HepG2 (cell line): ENCODE measurements at regions not wholly inside any gene's neighbourhood (a gene's known extent, or its start where the extent isn't known, plus 50 kb on each side); places are given as distances from the start of the nearest gene placed in this dataset.
A peak's percentile ranks its signal among the peaks of the same experiment; 100 is the strongest.

Experiments
- ATAC-seq: fragments of 200-7000 bp; cut with Tn5 transposase; 3 replicates; pipeline ENCODE4 v1.9.1; 2020; ENCODE audit warnings: mild to moderate bottlenecking, moderate library complexity
- BruUV-seq: library from RNA; stranded (reverse); fragments of 400-500 nt; replicated peaks from 2 replicates; lab custom pipeline; 2021; lab: Mats Ljungman, UMichigan
- CTCF ChIA-PET: fragments of 300-600 bp; formaldehyde crosslinking; extraction: SDS; loops from one replicate; lab custom pipeline; 2021; ENCODE audit warnings: low total read pairs, inconsistent platforms, low intra/inter-chr PET ratio; lab: Yijun Ruan, JAX
- POLR2A ChIA-PET: fragments of 350-600 bp; sonication (Branson Sonifier 250); formaldehyde crosslinking; loops from one replicate; lab custom pipeline; 2020; ENCODE audit warnings: antibody characterized with exemption, inconsistent platforms; lab: Yijun Ruan, JAX
- DNase-seq: peaks from one replicate; pipeline ENCODE4 v3.0.0-alpha.2; 2015; ENCODE audit warnings: low spot score
- FAIRE-seq: peaks from 3 replicates; lab custom pipeline; 2011; peaks lifted over from hg19 to GRCh38; lab: Jason Lieb, UNC
- H2AFZ ChIP-seq: one replicate; pipeline ENCODE4 v1.6.1; 2011; ENCODE audit warnings: low read length, inconsistent platforms
- H3K27ac ChIP-seq: fragments of 300-600 bp; 3 replicates; pipeline ENCODE4 v1.8.0; 2011; ENCODE audit warnings: mixed run types, mild to moderate bottlenecking, mixed read lengths, low read length, inconsistent platforms; ENCODE audit not compliant: insufficient read depth; ENCODE audit errors: extremely low read length
- H3K27me3 ChIP-seq, 2 experiments: fragments of 200-600 bp in 1 of 2; 2 replicates in 1 of 2; 3 replicates in 1 of 2; pipeline versions ENCODE4 v1.6.0 to v1.8.0; 2011; ENCODE audit warnings: low read length in 2 of 2, mild to moderate bottlenecking in 2 of 2, moderate library complexity in 2 of 2, inconsistent platforms in 1 of 2; ENCODE audit not compliant: insufficient read depth in 2 of 2, control insufficient read depth in 1 of 2
- H3K36me3 ChIP-seq, 2 experiments: fragments of 200-600 bp in 1 of 2; replicated peaks in 1 of 2; 2 replicates in 1 of 2; 3 replicates in 1 of 2; pipeline versions ENCODE4 v1.5.1 to v1.8.0; 2011; ENCODE audit warnings: low read length in 2 of 2, inconsistent platforms in 1 of 2; ENCODE audit not compliant: insufficient read depth in 2 of 2, control insufficient read depth in 1 of 2
- H3K4me1 ChIP-seq: 2 replicates; pipeline ENCODE4 v1.5.1; 2012; ENCODE audit warnings: low read length, inconsistent platforms; ENCODE audit not compliant: insufficient read depth
- H3K4me2 ChIP-seq: 2 replicates; pipeline ENCODE4 v1.6.0; 2011; ENCODE audit warnings: low read depth, low read length, inconsistent platforms
- H3K4me3 ChIP-seq, 3 experiments: fragments of 200-600 bp in 1 of 3; sonication (generic), shearing (Covaris generic) in 1 of 3; replicated peaks in 1 of 3; 2 replicates each; pipeline ENCODE4 v1.5.1; 2011 to 2016; ENCODE audit warnings: low read length in 3 of 3, inconsistent platforms in 2 of 3, low read depth in 2 of 3, mild to moderate bottlenecking in 2 of 3, control low read depth in 1 of 3, mixed read lengths in 1 of 3; ENCODE audit not compliant: insufficient read depth in 1 of 3
- H3K79me2 ChIP-seq: one replicate; pipeline ENCODE4 v1.6.1; 2011; ENCODE audit warnings: low read length, inconsistent platforms; ENCODE audit not compliant: insufficient read depth
- H3K9ac ChIP-seq: 2 replicates; pipeline ENCODE4 v1.6.0; 2011; ENCODE audit warnings: mild to moderate bottlenecking, low read depth, low read length, inconsistent platforms; ENCODE audit not compliant: insufficient read depth
- H3K9me3 ChIP-seq: 2 replicates; pipeline ENCODE4 v1.5.1; 2012; ENCODE audit warnings: mild to moderate bottlenecking, low read length
- H4K20me1 ChIP-seq: 2 replicates; pipeline ENCODE4 v1.6.0; 2011; ENCODE audit warnings: inconsistent platforms, mild to moderate bottlenecking, low read length, moderate library complexity; ENCODE audit not compliant: insufficient read depth
- ADNP ChIP-seq: sonication (generic); formaldehyde crosslinking; IDR thresholded peaks from 2 replicates; pipeline ENCODE4 v1.4.0; 2020; ENCODE audit warnings: missing genetic modification reagents
- CREB1 ChIP-seq, 2 experiments: fragments of 450-650 bp in 1 of 2; IDR thresholded peaks; 2 replicates each; pipeline ENCODE4 v1.6.1; 2016 to 2017; ENCODE audit warnings: control low read depth in 1 of 2, mild to moderate bottlenecking in 1 of 2, missing compliant biosample characterization in 1 of 2, missing genetic modification characterization in 1 of 2
- FOXJ3 ChIP-seq: sonication (generic); formaldehyde crosslinking; IDR thresholded peaks from 2 replicates; pipeline ENCODE4 v1.4.0; 2020; ENCODE audit warnings: missing genetic modification reagents, mild to moderate bottlenecking, borderline replicate concordance
- ISX ChIP-seq: sonication (generic); formaldehyde crosslinking; conservative IDR thresholded peaks from 2 replicates; pipeline ENCODE4 v1.5.0; 2020; ENCODE audit warnings: missing genetic modification reagents
- MAF1 ChIP-seq: sonication (generic); formaldehyde crosslinking; IDR thresholded peaks from 2 replicates; pipeline ENCODE4 v1.5.0; 2020; ENCODE audit warnings: missing genetic modification reagents, borderline replicate concordance
- MXD4 ChIP-seq: IDR thresholded peaks from 2 replicates; pipeline ENCODE4 v1.6.1; 2016; ENCODE audit warnings: mild to moderate bottlenecking, missing biosample characterization, missing genetic modification reagents
- POLR2AphosphoS2 ChIP-seq: IDR thresholded peaks from 2 replicates; pipeline ENCODE4 v1.6.1; 2011; ENCODE audit warnings: low read depth, low read length, improper control_type of control experiment
- SMAD1 ChIP-seq: sonication (generic); formaldehyde crosslinking; IDR thresholded peaks from 2 replicates; pipeline ENCODE4 v1.4.0; 2020; ENCODE audit warnings: missing genetic modification reagents, low read depth, mild to moderate bottlenecking, borderline replicate concordance
- SNAPC2 ChIP-seq: sonication (generic); formaldehyde crosslinking; IDR thresholded peaks from 2 replicates; pipeline ENCODE4 v1.8.1; 2022; ENCODE audit warnings: mild to moderate bottlenecking, missing genetic modification reagents
- SSRP1 ChIP-seq: IDR thresholded peaks from 2 replicates; pipeline ENCODE4 v1.6.1; 2016; ENCODE audit warnings: control low read depth
- TAF1 ChIP-seq: sonication (generic); formaldehyde crosslinking; IDR thresholded peaks from 2 replicates; pipeline ENCODE4 v1.4.0; 2020; ENCODE audit warnings: missing genetic modification reagents
- TBX2 ChIP-seq: sonication (generic); formaldehyde crosslinking; IDR thresholded peaks from 2 replicates; pipeline ENCODE4 v1.5.0; 2020; ENCODE audit warnings: missing genetic modification reagents, mild to moderate bottlenecking, borderline replicate concordance
- TCF7L2 ChIP-seq: IDR thresholded peaks from 2 replicates; pipeline ENCODE4 v1.6.1; 2011; ENCODE audit warnings: mild to moderate bottlenecking, low read depth, low read length, moderate library complexity
- THYN1 ChIP-seq: sonication (generic); formaldehyde crosslinking; IDR thresholded peaks from 2 replicates; pipeline ENCODE4 v1.8.1; 2023; ENCODE audit warnings: low read depth, mild to moderate bottlenecking, moderate library complexity, missing genetic modification reagents, borderline replicate concordance
- TRIM24 ChIP-seq: sonication (generic); formaldehyde crosslinking; IDR thresholded peaks from 2 replicates; pipeline ENCODE4 v1.8.0; 2022; ENCODE audit warnings: mild to moderate bottlenecking, missing genetic modification reagents
- ZFP90 ChIP-seq: sonication (generic); formaldehyde crosslinking; IDR thresholded peaks from 2 replicates; pipeline ENCODE4 v1.8.0; 2022; ENCODE audit warnings: missing genetic modification reagents, mild to moderate bottlenecking, inconsistent platforms, borderline replicate concordance
- ZNF12 ChIP-seq: sonication (generic); formaldehyde crosslinking; IDR thresholded peaks from 2 replicates; pipeline ENCODE4 v1.5.0; 2020; ENCODE audit warnings: missing genetic modification reagents
- ZNF124 ChIP-seq: sonication (generic); formaldehyde crosslinking; IDR thresholded peaks from 2 replicates; pipeline ENCODE4 v1.4.0; 2020; ENCODE audit warnings: missing genetic modification reagents
- ZNF230 ChIP-seq: sonication (generic); formaldehyde crosslinking; IDR thresholded peaks from 2 replicates; pipeline ENCODE4 v1.4.0; 2020; ENCODE audit warnings: mild to moderate bottlenecking, missing genetic modification reagents
- ZNF350 ChIP-seq: sonication (generic); formaldehyde crosslinking; IDR thresholded peaks from 2 replicates; pipeline ENCODE4 v1.4.0; 2020; ENCODE audit warnings: mild to moderate bottlenecking, low read depth, missing genetic modification reagents, borderline replicate concordance
- ZNF441 ChIP-seq: sonication (generic); formaldehyde crosslinking; IDR thresholded peaks from 2 replicates; pipeline ENCODE4 v1.7.0; 2021; ENCODE audit warnings: missing genetic modification reagents, borderline replicate concordance
- ZSCAN22 ChIP-seq: sonication (generic); formaldehyde crosslinking; IDR thresholded peaks from 2 replicates; pipeline ENCODE4 v1.4.0; 2020; ENCODE audit warnings: mild to moderate bottlenecking, missing genetic modification reagents
- WGBS: methylation state at CpG from one replicate; pipeline ENCODE4 v1.1.6; 2017; ENCODE audit warnings: low lambda C conversion rate; 5-methylcytosine and 5-hydroxymethylcytosine counted together
- in situ Hi-C: cut with HindIII; loops from 2 replicates; pipeline ENCODE4 v1.10.0; 2017; ENCODE audit warnings: low pct_unique_long_range_greater_than_20kb; ENCODE audit not compliant: extremely low pct_ligation_motif_present
- intact Hi-C: fragments of 100-400 bp; cut with micrococcal nuclease; formaldehyde crosslinking; loops from one replicate; pipeline ENCODE4 v1.10.0; 2022; ENCODE audit not compliant: unreplicated experiment
- TF ChIP-seq, protein P1 (sequence below): sonication (generic); formaldehyde crosslinking; IDR thresholded peaks from 2 replicates; pipeline ENCODE4 v1.4.0; 2020; ENCODE audit warnings: missing genetic modification reagents
- TF ChIP-seq, protein P2 (sequence below): IDR thresholded peaks from 2 replicates; pipeline ENCODE4 v1.6.1; 2016; ENCODE audit warnings: low read depth, borderline replicate concordance

DNA sequence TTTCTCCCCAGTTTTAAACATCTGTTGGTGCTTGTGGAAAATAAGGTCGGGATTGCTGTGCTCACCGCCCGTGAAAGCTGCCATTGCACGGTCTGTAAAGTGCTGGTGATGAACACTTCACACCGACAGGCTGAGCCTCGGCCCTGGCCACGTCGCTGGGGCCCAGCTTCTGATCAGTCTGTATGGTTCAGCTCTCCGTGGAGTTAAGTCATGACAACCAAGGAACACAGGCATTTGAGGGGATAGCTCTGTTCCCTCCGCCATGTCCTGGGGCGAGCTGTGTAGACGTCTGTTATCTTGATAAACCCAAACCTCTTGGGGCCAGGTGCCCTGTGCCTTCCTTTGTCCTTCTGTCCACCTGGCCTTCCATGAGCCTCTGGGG is 110.6 kb downstream of the METRNL start:
- H3K9ac ChIP-seq = no peak overlapping the region
- H3K79me2 ChIP-seq = no peaks in the 10 kb centered on the region
- H3K4me2 ChIP-seq = 0 out of 2 replicates have a peak overlapping the region, but pooled peaks have one; percentile 23
- intact Hi-C loops = no loop called here
- H3K36me3 ChIP-seq = no peaks in the 10 kb centered on the region
- peaks cover 17% of the 10 kb centered on the region for H3K4me1 ChIP-seq
- H3K4me3 ChIP-seq = no peak overlapping the region
- H4K20me1 ChIP-seq = no peaks in the 10 kb centered on the region; the same call in 1 of the 2 replicates
- no peak overlapping the region for H2AFZ ChIP-seq
- FAIRE-seq (no peak), DNase-seq (no peak), ATAC-seq (peak; percentile 56)
- peaks cover 3 to 52% of the 10 kb centered on the region in 2 experiments; a peak in 4 of 5 replicates for H3K27me3 ChIP-seq
- H3K27ac ChIP-seq = no peak overlapping the region
- CTCF ChIA-PET = no interaction called here
- POLR2A ChIA-PET = interaction anchor here (1.0 kb wide), 1 partner anchor 39 kb away, joined by 3 read pairs; no protein-coding TSS in a partner anchor
- peaks cover 6% of the 10 kb centered on the region; the same call in 1 of the 2 replicates for H3K9me3 ChIP-seq
- 22% methylated on average over 11 of the region's 12 CpGs for WGBS
- in situ Hi-C loops = no loop called here
- no TSS peak for BruUV-seq
- no peak for TF ChIP-seq ZNF230
- TF ChIP-seq SNAPC2 = no peak
- TF ChIP-seq TRIM24 (CRISPR knock-in tag) = no peak
- no peak for TF ChIP-seq FOXJ3 (CRISPR knock-in tag)
- TF ChIP-seq ZNF124 (CRISPR knock-in tag) = no peak
- TF ChIP-seq TAF1 (CRISPR knock-in tag) = no peak
- 0 out of 2 replicates have a peak, but pooled peaks have one; percentile 12 for TF ChIP-seq ZNF12 (CRISPR knock-in tag)
- TF ChIP-seq MXD4 (CRISPR knock-in tag) = no peak
- no peak; the same call in 1 of the 2 replicates for TF ChIP-seq ZFP90
- no peak; the same call in 1 of the 2 replicates for TF ChIP-seq TBX2 (CRISPR knock-in tag)
- TF ChIP-seq, protein P1, sequence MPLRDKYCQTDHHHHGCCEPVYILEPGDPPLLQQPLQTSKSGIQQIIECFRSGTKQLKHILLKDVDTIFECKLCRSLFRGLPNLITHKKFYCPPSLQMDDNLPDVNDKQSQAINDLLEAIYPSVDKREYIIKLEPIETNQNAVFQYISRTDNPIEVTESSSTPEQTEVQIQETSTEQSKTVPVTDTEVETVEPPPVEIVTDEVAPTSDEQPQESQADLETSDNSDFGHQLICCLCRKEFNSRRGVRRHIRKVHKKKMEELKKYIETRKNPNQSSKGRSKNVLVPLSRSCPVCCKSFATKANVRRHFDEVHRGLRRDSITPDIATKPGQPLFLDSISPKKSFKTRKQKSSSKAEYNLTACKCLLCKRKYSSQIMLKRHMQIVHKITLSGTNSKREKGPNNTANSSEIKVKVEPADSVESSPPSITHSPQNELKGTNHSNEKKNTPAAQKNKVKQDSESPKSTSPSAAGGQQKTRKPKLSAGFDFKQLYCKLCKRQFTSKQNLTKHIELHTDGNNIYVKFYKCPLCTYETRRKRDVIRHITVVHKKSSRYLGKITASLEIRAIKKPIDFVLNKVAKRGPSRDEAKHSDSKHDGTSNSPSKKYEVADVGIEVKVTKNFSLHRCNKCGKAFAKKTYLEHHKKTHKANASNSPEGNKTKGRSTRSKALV (CRISPR knock-in tag) = no peak; the same call in 1 of the 2 replicates
- no peak for TF ChIP-seq ISX
- TF ChIP-seq SSRP1 (CRISPR knock-in tag) = no peak
- no peak for TF ChIP-seq POLR2AphosphoS2
- TF ChIP-seq, protein P2, sequence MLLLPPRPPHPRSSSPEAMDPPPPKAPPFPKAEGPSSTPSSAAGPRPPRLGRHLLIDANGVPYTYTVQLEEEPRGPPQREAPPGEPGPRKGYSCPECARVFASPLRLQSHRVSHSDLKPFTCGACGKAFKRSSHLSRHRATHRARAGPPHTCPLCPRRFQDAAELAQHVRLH = no peak
- TF ChIP-seq ZNF350 (CRISPR knock-in tag) = no peak
- TF ChIP-seq CREB1 (IDR thresholded peaks at IDR 0.05) = no peak
- no peak for TF ChIP-seq CREB1 (CRISPR knock-in tag; IDR thresholded peaks at IDR 0.05)
- TF ChIP-seq MAF1 (CRISPR knock-in tag) = no peak
- TF ChIP-seq ADNP = no peak
- TF ChIP-seq ZNF441 (CRISPR knock-in tag) = no peak
- TF ChIP-seq SMAD1 (CRISPR knock-in tag) = no peak
- TF ChIP-seq THYN1 (CRISPR knock-in tag) = no peak
- no peak for TF ChIP-seq ZSCAN22
- TF ChIP-seq TCF7L2 = no peak
